Umbilical cord (tissue), 1 donor: ENCODE measurements at regions not wholly inside any gene's neighbourhood (a gene's known extent, or its start where the extent isn't known, plus 50 kb on each side); places are given as distances from the start of the nearest gene placed in this dataset.
A peak's percentile ranks its signal among the peaks of the same experiment; 100 is the strongest.

Experiments used
- DNase-seq: peaks from one replicate; pipeline ENCODE4 v3.0.0-alpha.2; 2015; ENCODE audit warnings: low spot score

DNA sequence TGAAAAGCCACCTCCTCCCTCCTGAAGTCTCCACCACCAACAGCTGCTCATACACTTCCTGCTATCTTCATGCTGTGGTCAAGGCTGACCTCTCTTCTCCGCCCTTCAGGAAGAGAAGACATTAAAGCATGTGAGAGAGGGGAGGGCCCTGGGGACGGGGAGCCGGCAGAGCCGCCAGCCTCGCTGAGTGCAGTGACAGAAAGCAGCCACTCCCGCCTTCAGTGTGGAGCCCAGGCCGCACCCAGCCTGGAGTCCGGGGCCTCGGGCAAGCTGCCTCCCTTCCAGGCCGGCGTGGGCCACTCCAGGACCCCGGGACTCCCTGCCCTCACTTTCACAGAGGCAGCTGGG lies 94.7 kb upstream of the TNRC6C start:
- peak; percentile 52 for DNase-seq

DNA sequence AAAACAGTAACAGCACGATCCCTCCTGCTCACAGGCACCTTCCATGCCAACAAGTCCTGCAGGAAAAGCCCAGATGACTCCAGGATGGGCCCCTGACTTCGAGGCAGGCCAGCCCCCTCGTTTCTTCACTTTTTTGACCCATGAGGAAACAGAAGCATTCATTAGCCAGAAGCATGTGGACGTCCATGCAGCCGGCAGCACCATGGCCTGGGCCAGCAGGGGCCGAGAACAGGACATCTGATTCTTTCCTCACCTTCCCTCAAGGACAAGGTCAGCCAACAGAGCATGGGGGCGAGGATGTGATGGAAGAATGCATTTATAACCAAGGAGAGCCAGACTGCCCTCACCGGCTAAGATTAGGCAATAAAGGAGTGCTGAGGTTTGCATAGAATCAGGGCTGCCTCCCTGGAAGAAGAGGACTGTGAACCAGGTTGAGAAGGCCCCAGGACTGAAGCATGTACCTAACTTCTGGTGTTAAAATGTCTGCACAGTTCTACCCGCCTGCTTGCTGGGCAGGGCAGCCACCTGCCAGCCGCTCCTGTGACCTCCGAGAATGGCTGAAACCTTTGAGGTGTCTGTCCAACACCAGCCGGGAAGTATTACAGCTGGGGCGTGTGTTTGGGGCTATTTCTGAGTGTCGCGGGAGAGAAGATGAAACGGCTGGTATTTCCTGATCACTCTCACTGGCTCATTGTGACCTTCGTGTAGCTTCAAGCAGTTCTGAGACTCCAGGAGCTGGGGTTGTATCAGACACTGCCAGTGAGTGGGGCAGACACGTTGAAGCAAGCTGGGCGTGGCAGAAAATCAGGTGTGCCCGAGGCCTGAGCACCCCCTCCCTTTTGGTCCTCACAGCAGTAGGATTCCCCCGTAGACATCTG lies 94.0 kb upstream of the TNRC6C start:
- DNase-seq: no peak

DNA sequence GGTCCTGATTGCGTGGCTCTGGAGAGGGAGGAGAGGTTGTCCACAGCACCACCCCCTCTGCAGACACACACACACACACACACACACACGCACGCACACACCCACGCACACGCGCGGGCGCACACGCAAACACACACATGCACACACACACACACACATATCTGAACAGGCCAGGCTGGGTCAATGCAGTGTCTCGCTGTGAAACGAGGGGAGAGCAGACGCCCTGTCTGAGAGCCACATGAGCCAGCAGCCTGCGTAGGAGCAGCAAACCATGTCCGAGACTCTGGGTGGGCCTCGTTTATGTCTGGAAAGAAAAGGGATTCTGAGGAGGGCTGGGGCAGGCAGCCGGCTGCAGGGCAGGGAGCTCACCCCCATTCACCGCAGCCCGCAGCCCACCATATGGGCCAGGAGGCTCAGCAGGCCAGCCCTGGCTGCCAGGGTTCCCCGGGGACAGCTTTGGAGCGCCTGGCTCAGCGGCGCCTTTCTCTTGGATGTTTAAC lies 93.3 kb upstream of the TNRC6C start:
- peak; percentile 55 for DNase-seq

DNA sequence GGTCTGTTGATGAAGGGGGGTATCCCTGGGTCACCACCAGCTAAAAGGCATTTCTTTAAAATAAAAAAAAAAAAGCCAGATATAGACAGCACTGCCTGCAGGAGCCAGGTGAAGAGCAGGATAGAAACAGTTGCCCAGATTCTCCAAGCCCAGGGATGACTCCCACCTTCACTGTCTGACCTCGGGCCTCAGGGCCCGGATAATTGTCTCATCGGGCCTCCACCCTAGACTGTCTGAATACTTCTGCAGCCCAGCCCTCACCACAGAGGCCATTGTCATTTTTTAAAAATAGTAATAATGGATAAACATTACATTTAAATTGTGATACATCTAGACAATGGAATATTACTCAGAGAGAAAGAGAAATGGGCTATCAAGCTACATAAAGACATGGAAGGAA lies 92.8 kb upstream of the TNRC6C start:
- DNase-seq: no peak

GRCh38 chr17:77867308-77867781 lies 91.2 kb upstream of the TNRC6C start:
- DNase-seq: no peak

DNA sequence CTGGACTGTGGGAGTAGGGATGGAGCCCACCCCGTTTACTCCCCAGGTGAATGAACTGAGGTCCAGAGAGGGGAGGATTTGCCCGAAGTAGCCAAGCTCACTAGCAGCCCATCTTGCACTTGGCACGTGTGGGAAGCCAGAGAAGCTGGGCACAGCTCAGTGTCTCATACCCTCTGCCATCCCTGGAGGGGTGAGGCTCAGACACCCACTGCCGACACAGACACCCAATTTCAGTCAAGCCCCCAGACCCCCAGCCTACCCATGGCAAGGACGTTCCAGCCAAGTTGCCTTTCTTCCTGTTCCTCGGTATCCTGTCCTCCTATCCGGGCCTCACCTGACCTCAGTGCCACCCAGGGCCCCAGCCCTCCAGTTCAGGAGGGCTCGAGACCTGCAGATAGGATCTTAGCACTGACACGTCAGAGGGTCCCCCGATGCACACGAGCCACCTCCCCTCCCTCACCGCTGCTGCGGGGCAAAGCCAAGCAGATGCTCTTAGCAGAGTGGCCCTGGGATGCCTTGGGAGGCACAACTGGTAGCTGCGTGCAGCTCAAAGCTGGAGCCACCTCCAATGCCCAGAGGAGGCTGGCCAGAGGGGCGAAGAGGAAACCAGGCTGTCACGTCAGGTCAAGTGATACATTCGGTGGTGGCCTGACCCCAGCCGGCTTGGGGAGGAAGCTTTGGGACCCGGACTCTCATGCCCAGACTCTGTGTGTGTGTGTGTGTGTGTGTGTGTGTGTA lies 90.4 kb upstream of the TNRC6C start:
- DNase-seq: no peak

DNA sequence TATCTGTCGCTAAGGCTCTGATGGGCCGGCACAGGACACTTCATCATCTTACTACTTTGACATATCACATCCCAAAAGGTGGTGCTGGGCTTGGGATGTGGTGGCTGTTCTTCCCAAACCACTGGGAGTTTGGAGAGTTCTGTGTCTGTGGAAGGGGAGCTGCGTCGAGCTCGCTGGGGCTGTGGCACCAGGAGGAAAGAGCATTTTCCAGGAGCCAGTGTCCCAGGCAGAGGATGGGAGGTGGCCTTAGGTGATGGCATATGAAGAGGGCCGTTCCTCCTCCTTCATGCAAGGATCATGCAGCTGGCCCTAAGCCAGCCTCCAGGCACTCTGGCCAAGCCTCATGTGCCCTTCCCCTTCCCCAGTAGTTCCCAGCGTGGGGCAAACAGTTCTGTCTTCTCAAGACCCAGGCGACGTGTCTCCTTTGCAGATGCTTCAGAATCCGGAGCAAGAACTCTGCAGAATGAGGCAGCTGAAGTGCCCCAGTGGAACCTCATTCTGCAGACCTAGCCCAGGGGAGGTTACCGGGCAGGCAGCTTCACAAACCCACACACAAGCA lies 89.4 kb upstream of the TNRC6C start:
- no peak for DNase-seq

DNA sequence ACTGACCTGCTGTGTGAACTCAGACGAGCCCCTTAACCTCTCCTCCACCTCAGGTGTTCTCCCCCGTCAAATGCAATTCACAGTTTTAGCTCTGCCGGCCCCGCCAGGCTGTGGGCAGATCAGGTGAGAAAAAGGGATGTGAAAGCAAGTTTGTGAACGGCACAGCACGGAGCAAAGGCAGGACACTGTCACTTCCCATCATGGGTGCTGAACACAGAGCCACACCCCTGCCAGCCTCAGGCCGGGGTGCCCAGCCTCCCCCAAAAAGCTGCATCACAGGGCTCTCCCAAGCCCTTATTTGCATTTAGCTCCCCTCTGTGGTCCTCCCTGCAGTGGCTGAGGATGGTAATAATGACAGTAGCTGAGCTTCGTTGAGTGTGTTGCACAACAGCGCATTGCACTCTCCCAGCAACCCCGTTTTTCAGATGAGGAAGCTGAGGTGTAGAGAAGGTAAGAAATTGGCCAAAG lies 88.8 kb upstream of the TNRC6C start:
- DNase-seq: no peak

GRCh38 chr17:77872199-77872598 lies 86.3 kb upstream of the TNRC6C start:
- no peak for DNase-seq

- DNase-seq: no peak
Measured at GRCh38 chr17:77872714-77873499, 85.6 kb upstream of the TNRC6C start.

GRCh38 chr17:77873500-77874302 lies 84.8 kb upstream of the TNRC6C start:
- no peak for DNase-seq

- DNase-seq: no peak
Measured at GRCh38 chr17:77874303-77875050, 84.0 kb upstream of the TNRC6C start.

GRCh38 chr17:77875051-77875780 lies 83.3 kb upstream of the TNRC6C start:
- no peak for DNase-seq

DNA sequence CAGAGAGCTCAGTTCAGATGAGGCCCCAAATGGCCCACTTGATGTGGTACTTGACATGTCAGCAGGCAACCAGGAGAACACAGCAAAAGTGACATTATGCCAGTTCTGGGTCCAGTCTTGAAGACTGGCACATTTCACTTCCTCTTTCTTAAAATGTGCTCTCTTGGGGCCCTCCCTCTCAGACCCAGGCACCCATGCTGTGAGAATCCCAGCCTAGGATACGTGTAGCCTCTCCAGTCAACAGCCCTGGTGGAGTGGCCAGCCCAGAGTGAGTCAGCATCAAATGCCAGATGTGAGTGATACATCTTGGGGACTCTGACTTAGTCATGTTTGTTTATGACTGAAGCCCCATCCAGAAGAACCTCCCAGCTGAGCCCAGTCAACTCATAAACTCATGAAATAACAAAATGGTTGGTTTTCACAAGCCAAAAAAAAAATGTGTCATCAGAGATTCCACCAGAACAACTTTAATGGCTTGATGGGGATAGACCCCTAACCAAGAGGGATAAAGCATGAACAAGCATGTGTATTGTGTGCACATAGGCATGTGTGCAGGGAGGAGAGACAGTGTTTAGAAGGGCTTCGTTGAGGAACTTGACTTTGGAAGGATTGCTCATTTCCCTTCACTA lies 82.5 kb upstream of the TNRC6C start:
- DNase-seq: no peak

- DNase-seq: no peak
Measured at GRCh38 chr17:77877036-77877435, 81.5 kb upstream of the TNRC6C start.

- DNase-seq: no peak
Measured at GRCh38 chr17:77877646-77878355, 80.7 kb upstream of the TNRC6C start.

GRCh38 chr17:77879226-77879895 lies 79.1 kb upstream of the TNRC6C start:
- DNase-seq: no peak

DNA sequence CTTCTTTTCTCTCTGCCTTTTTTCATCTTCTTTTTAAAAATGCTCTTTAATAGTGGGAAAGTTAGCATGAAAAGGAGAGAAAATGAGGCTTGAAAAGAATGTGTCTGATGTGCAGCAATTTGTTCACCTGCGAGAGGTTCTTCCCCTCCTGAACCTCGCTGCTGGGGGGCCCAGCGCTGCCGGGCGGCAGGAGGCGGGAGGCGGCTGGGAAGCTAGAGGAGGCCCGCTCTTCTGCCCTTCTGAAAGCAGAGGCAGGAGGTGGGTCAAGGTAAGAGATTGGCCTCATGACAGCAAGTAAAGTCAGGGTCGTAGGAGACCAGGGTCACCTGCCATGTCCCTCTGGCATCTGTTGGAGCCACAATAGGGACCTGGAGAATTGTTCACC lies 78.6 kb upstream of the TNRC6C start:
- no peak for DNase-seq
